Endometrial microvascular endothelial cells (primary cell): ENCODE measurements at regions not wholly inside any gene's neighbourhood (a gene's known extent, or its start where the extent isn't known, plus 50 kb on each side); places are given as distances from the start of the nearest gene placed in this dataset.

ENCODE experiments used
- in situ Hi-C: cut with HindIII; loops from 2 replicates; pipeline ENCODE4 v1.10.0; 2017; ENCODE audit warnings: low sequenced_read_pairs, low pct_unique_long_range_greater_than_20kb; ENCODE audit errors: inconsistent ontology term

DNA sequence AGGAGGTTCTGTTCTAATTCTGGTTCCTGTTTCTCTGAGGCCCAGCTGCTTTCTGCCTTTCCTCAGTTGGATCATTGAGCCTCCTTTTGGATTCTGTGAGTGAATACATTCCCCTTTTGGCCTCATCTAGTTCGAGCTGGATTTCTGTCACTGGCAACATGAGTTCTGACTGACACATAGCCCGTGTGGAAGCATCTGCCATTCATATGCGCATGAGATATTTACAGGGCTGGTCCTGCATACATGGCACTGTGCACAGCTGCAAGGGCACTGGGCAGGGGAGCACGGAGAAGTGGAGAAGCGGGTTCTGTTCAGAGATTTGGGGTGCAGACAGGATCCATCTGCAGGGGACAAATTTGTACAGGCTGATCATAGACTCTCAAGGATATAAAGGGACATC, 352.8 kb downstream of the RPS24 start:
- in situ Hi-C loops: no loop called here

- in situ Hi-C loops: no loop called here
Measured at GRCh38 chr10:78388331-78389050, 354.8 kb downstream of the RPS24 start.

DNA sequence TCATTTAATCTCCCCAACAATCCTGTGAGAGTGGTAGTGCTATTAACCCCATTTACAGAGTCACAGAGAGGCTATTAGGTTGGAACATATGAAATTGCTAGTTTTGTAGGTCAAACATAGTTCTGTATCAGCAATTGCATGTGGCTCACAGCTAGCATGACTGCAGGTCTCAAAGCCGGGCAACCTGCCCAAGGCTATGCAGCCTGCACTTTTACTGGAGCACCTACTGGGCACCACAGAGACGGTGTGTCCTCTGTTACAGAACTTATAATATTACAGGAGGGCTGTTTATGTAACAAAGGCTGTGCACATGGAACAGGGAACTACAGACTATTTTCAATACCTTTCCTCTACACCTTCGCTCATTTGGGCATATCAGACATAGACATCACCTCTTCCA, 355.8 kb downstream of the RPS24 start:
- in situ Hi-C loops: no loop called here

GRCh38 chr10:78390051-78390450, 356.4 kb downstream of the RPS24 start:
- in situ Hi-C loops: no loop called here

- in situ Hi-C loops: no loop called here
Measured at GRCh38 chr10:78390817-78391216, 357.2 kb downstream of the RPS24 start.

- in situ Hi-C loops: no loop called here
Measured at GRCh38 chr10:78391585-78391984, 357.9 kb downstream of the RPS24 start.

DNA sequence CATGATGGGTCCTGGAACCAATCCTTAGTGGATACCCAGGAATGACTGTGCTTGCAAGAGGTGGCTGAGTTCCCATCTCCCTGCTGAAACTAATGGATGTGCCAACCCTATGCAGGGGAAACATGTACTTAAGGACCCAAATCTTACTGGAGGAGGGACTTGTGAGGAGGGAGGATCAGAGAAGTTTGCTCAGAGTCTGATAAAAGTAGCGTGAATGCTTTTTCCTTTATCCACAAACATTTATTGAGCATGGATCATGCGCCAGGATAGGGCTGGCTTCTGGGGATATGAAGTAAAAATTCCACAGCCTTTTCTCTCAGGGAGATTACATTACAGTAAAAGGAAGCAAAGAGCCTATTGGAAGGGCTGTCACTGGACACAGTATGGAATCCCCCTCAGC, 358.5 kb downstream of the RPS24 start:
- in situ Hi-C loops: no loop called here

- in situ Hi-C loops: no loop called here
Measured at GRCh38 chr10:78393094-78393493, 359.4 kb downstream of the RPS24 start.

DNA sequence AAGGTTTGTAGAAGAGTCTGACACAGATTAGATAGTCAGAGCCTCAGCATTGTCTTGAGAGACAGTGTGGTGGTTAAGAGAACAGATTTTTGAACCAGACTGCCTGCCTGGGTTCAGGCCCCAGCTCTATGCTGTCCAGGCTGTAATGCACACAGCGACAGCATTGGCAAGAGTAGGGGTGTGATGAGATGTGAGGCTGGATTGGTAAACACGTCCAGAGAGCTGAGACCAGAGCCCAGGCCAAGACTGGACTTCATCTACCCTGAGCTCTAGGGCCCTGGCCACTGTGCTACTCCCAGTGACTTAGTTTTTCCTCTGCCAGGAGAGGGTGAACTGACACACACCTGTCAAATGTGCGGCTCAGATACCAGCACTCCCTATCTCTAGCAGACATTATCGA, 360.4 kb downstream of the RPS24 start:
- in situ Hi-C loops: no loop called here

- in situ Hi-C loops: no loop called here
Measured at GRCh38 chr10:78395162-78395561, 361.5 kb downstream of the RPS24 start.

DNA sequence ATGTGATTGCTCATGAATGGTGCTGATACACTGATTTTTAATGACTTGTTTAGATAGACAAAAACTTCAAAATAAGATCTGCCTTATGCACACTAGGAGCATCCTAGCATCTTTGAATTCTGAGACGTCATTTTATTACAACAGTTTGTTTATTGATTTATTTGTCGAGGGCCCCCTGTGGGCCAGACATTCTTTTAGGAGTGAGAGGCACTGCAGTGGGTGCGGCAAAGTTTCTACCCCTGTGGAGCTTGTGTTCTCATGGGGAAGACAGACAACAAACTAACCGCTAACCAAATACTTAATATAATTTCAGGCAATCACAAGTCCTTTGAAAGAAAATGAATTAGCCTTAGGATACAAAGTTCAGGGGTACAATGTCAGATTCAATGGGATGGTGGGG, 363.1 kb downstream of the RPS24 start:
- in situ Hi-C loops: no loop called here

DNA sequence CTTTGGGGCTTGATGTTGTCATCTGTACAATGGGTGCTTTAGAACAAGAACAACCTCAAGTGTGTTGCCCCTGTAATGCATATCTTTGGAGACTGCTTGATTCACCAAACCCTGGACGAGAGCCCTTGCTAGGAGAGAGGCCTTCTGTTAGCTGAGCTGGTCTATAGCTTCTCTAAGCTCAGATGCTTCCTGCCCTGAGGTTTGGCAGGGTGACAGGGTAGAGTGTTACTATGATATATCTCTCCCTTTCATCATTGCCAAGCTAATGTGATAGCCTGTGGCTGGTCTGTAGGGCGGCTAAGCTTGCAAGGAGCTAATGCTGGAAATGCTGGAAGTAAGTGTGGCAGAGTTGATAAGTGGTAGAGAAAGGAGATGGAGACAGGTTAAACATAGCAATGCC, 364.1 kb downstream of the RPS24 start:
- in situ Hi-C loops: no loop called here

DNA sequence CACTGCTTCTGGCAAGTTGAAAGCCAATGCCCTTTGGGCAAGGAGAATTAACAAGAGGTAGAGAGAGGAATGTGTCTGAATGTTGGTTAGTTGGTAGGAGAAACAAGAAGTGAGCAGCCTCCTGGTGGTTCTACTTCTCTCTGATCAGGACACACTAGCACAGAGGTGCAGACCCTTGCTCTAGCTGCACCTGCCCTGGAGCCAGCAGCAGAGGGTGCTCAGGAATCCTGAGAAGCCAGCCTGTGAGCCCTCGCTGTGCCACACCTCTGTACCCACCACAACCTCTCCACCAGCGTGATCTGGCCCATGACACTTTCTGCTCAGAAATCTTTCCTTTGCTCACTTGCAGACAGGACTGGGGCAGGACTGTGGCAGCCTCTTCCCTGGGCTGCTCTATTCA, 364.7 kb downstream of the RPS24 start:
- in situ Hi-C loops: no loop called here

- in situ Hi-C loops: no loop called here
Measured at GRCh38 chr10:78401624-78402367, 368.1 kb downstream of the RPS24 start.

DNA sequence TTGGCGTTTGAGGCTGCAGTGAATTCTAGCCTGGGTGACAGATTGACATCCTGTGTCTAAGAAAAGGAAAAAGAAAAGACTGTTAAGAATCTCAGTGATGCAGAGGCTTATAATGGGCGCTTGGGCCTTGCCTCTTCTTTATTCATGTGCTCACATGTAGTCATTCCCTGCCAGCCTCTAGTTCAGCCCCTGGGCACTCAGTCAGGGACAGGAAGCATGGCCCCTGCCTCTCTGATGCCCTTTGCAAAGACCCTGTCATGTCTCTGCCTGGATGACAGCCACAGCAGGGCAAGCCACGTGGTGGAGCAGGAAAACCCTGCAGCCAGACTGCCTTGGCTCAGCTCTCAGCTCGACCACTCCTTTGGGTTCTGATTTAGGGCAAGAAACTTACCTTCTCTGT, 368.9 kb downstream of the RPS24 start:
- in situ Hi-C loops: no loop called here

DNA sequence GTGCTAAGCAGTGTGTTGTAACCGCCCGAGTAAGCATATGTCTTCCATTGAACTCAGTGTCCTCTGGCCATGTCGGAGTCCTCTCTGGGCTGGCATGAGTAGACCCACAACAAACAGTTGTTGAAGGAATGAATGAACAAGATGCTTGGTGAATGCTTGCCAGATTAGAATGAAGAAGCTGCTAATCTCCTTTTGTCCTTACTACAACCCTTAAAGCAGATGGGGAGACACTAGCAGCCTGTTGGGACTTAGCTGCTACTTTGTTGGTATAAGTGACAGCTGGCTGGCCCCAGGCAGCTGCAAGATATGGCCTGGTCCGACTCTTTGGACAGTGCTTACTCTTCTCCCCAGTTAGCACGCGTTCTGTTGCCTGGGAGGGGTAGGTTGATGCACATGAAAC, 370.1 kb downstream of the RPS24 start:
- in situ Hi-C loops: no loop called here

DNA sequence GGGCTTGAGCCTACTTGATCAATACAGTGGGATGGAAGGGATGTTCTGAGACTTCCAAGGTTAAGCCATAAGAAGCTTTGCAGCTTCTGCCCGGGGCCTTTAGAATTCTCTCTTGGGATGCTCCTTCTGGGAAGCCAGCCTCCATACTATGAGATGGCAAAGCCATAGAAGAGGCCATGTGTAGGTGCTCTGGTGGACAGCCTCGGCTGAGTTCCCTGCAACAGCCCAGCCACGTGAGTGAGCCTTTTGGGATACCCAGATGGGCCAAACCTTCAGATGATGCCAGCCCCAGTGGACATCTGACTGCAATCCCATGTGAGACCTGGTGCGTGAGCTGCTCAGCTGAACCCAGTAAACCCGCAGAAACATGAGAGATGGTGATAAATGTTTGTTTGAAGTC, 370.6 kb downstream of the RPS24 start:
- in situ Hi-C loops: no loop called here

- in situ Hi-C loops: no loop called here
Measured at GRCh38 chr10:78405231-78405630, 371.6 kb downstream of the RPS24 start.

GRCh38 chr10:78405736-78406135, 372.1 kb downstream of the RPS24 start:
- in situ Hi-C loops: no loop called here

- in situ Hi-C loops: no loop called here
Measured at GRCh38 chr10:78406648-78407008, 373.0 kb downstream of the RPS24 start.
